Ovary (tissue), 7 donors: ENCODE measurements at regions not wholly inside any gene's neighbourhood (a gene's known extent, or its start where the extent isn't known, plus 50 kb on each side); places are given as distances from the start of the nearest gene placed in this dataset.

Source experiments
- DNase-seq, 5 donors: peaks; one replicate each; pipeline ENCODE4 v3.0.0-alpha.2; 2019 to 2020
- H3K27ac ChIP-seq, 2 donors: fragments of 200-600 bp; one replicate each; pipeline versions ENCODE4 v1.5.1 to v1.8.0; 2019 to 2022
- H3K27me3 ChIP-seq: fragments of 200-600 bp; one replicate; pipeline ENCODE4 v1.8.0; 2022
- H3K36me3 ChIP-seq: fragments of 200-600 bp; sonication (generic); one replicate; pipeline ENCODE4 v1.5.1; 2019
- H3K4me1 ChIP-seq: one replicate; pipeline ENCODE4 v1.8.1; 2013; ENCODE audit warnings: mild to moderate bottlenecking, moderate library complexity; ENCODE audit not compliant: insufficient read depth
- H3K4me3 ChIP-seq: fragments of 200-600 bp; sonication (generic); one replicate; pipeline ENCODE4 v1.5.1; 2017
- H3K9me3 ChIP-seq, 2 donors: fragments of 200-600 bp in 1 of 2; sonication (generic) in 1 of 2; one replicate each; pipeline versions ENCODE4 v1.5.1 to v1.8.1; 2013 to 2019; ENCODE audit warnings: mild to moderate bottlenecking in 1 of 2, moderate library complexity in 1 of 2
- CTCF ChIP-seq, 3 donors: fragments of 450-650 bp in 2 of 3; fragments of 200-600 bp in 1 of 3; IDR thresholded peaks; one replicate each; pipeline versions ENCODE4 v1.5.1 to v1.8.0; 2016 to 2022; ENCODE audit warnings: antibody characterized with exemption in 3 of 3, mild to moderate bottlenecking in 1 of 3
- EP300 ChIP-seq: sonication (generic); formaldehyde crosslinking; IDR thresholded peaks from one replicate; pipeline ENCODE4 v1.6.1; 2017; ENCODE audit warnings: antibody characterized with exemption
- POLR2A ChIP-seq: fragments of 450-650 bp; IDR thresholded peaks from one replicate; pipeline ENCODE4 v1.6.1; 2017; ENCODE audit warnings: antibody characterized with exemption, mild to moderate bottlenecking, moderate library complexity
- WGBS, 3 donors: extraction: QIAGEN DNeasy Blood & Tissue Kit in 1 of 3; methylation state at CpG; one replicate each; pipeline versions ENCODE4 v1.1.5 to v1.1.7; 2013 to 2017; 5-methylcytosine and 5-hydroxymethylcytosine counted together
- intact Hi-C, 4 donors: fragments of 100-400 bp; cut with DNase I; formaldehyde crosslinking; loops; one replicate each; pipeline versions ENCODE4 v1.11.0 to v1.15.1; 2022 to 2023
- donor health status: DM: no; HTN: no; CAD: no; lungs with moderate emphysema.
- donor health status: DM: no; HTN: no; CAD: no.
- donor health status: Bipolar disorder and iron deficiency.
- donor health status: DM: no; HTN: no; CAD: no.
- donor health status: DM: yes; HTN: yes; CAD: no.

GRCh38 chr12:43222796-43223195 lies 329.2 kb downstream of the ADAMTS20 start:
- no peaks in the 10 kb centered on the region for H3K36me3 ChIP-seq
- WGBS, 3 donors = 73 to 82% (median 80%) methylated on average over 3 of the region's 3 CpGs
- no peaks in the 10 kb centered on the region for H3K4me1 ChIP-seq
- no peak for DNase-seq
- no peak overlapping the region for H3K27ac ChIP-seq
- no peaks in the 10 kb centered on the region for H3K27me3 ChIP-seq
- intact Hi-C loops = no loop called here
- TF ChIP-seq CTCF (IDR thresholded peaks at IDR 0.05) (no peak), POLR2A (no peak), EP300 (no peak)
- H3K9me3 ChIP-seq = no peaks in the 10 kb centered on the region
- no peak overlapping the region for H3K4me3 ChIP-seq

GRCh38 chr12:43221216-43221615 lies 330.8 kb downstream of the ADAMTS20 start:
- TF ChIP-seq POLR2A (no peak), EP300 (no peak)
- Histone ChIP-seq H3K36me3 (no peaks in the 10 kb centered on the region), H3K4me1 (no peaks in the 10 kb centered on the region), H3K27ac (no peak overlapping the region), H3K4me3 (no peak overlapping the region), H3K27me3 (no peaks in the 10 kb centered on the region), H3K9me3 (no peaks in the 10 kb centered on the region)
- 88 to 93% (median 92%) methylated on average over 4 of the region's 4 CpGs for WGBS, 3 donors
- intact Hi-C loops = no loop called here
- DNase-seq = no peak

- H3K4me3 ChIP-seq = no peak overlapping the region
- H3K27ac ChIP-seq = no peak overlapping the region
- 93 to 100% (median 95%) methylated on average over 1 of the region's 1 CpG for WGBS, 3 donors
- no peaks in the 10 kb centered on the region for H3K36me3 ChIP-seq
- intact Hi-C loops = no loop called here
- no peaks in the 10 kb centered on the region for H3K4me1 ChIP-seq
- no peaks in the 10 kb centered on the region for H3K27me3 ChIP-seq
- no peak for DNase-seq
- H3K9me3 ChIP-seq = no peaks in the 10 kb centered on the region
- TF ChIP-seq POLR2A (no peak), EP300 (no peak), CTCF (IDR thresholded peaks at IDR 0.05) (no peak)
Measured at GRCh38 chr12:43216490-43216889, 335.5 kb downstream of the ADAMTS20 start.

- intact Hi-C loops = no loop called here
- H3K9me3 ChIP-seq = no peaks in the 10 kb centered on the region
- TF ChIP-seq CTCF (IDR thresholded peaks at IDR 0.05) (no peak), EP300 (no peak), POLR2A (no peak)
- H3K27me3 ChIP-seq = no peaks in the 10 kb centered on the region
- DNase-seq = no peak
- H3K27ac ChIP-seq = no peak overlapping the region
- no peaks in the 10 kb centered on the region for H3K36me3 ChIP-seq
- WGBS, 3 donors = 90 to 92% (median 92%) methylated on average over 5 of the region's 5 CpGs
- no peaks in the 10 kb centered on the region for H3K4me1 ChIP-seq
- H3K4me3 ChIP-seq = no peak overlapping the region
Measured at GRCh38 chr12:43214166-43214565, 337.8 kb downstream of the ADAMTS20 start.

- Histone ChIP-seq H3K27ac (no peak overlapping the region), H3K36me3 (no peaks in the 10 kb centered on the region), H3K4me1 (no peaks in the 10 kb centered on the region), H3K9me3 (no peaks in the 10 kb centered on the region), H3K27me3 (no peaks in the 10 kb centered on the region), H3K4me3 (no peak overlapping the region)
- 90 to 96% (median 95%) methylated on average over 3 of the region's 3 CpGs for WGBS, 3 donors
- intact Hi-C loops = no loop called here
- TF ChIP-seq CTCF (IDR thresholded peaks at IDR 0.05) (no peak), POLR2A (no peak), EP300 (no peak)
- DNase-seq = no peak
Measured at GRCh38 chr12:43213608-43214007, 338.4 kb downstream of the ADAMTS20 start.
